CD14-positive monocyte (primary cell): ENCODE measurements at regions not wholly inside any gene's neighbourhood (a gene's known extent, or its start where the extent isn't known, plus 50 kb on each side); places are given as distances from the start of the nearest gene placed in this dataset.

Source experiments
- DNase-seq, 3 donors: peaks; one replicate each; pipeline ENCODE4 v3.0.0-alpha.2; 2011 to 2022
- H2AFZ ChIP-seq: 2 replicates; pipeline ENCODE4 v1.6.0; 2012; ENCODE audit warnings: mild to moderate bottlenecking, low read depth, low read length, inconsistent platforms; ENCODE audit not compliant: insufficient read depth, poor library complexity, severe bottlenecking
- H3K27ac ChIP-seq, 2 donors: 1 replicate in 1 of 2; 2 replicates in 1 of 2; pipeline ENCODE4 v1.5.1; 2012 to 2013; ENCODE audit warnings: low read length in 2 of 2, control low read depth in 1 of 2, inconsistent platforms in 1 of 2, low read depth in 1 of 2, mild to moderate bottlenecking in 1 of 2
- H3K27me3 ChIP-seq, 2 donors: one replicate each; pipeline versions ENCODE4 v1.6.0 to v1.6.1; 2011 to 2013; ENCODE audit warnings: low read length in 2 of 2; ENCODE audit not compliant: control insufficient read depth in 2 of 2, insufficient read depth in 2 of 2
- H3K36me3 ChIP-seq, 2 donors: replicated peaks in 1 of 2; 1 replicate in 1 of 2; 2 replicates in 1 of 2; pipeline versions ENCODE4 v1.5.1 to v1.6.1; 2012 to 2013; ENCODE audit warnings: low read length in 2 of 2, control low read depth in 1 of 2, inconsistent platforms in 1 of 2, mild to moderate bottlenecking in 1 of 2; ENCODE audit not compliant: insufficient read depth in 2 of 2, control insufficient read depth in 1 of 2
- H3K4me1 ChIP-seq, 2 donors: 1 replicate in 1 of 2; 2 replicates in 1 of 2; pipeline versions ENCODE4 v1.5.1 to v1.6.1; 2012 to 2013; ENCODE audit warnings: low read length in 2 of 2, control low read depth in 1 of 2, inconsistent platforms in 1 of 2, mild to moderate bottlenecking in 1 of 2, moderate library complexity in 1 of 2; ENCODE audit not compliant: insufficient read depth in 2 of 2, control insufficient read depth in 1 of 2
- H3K4me2 ChIP-seq: replicated peaks from 2 replicates; pipeline ENCODE3; 2012; ENCODE audit warnings: low read length, moderate library complexity, mild to moderate bottlenecking; ENCODE audit not compliant: poor library complexity, severe bottlenecking; ENCODE audit errors: extremely low read depth
- H3K4me3 ChIP-seq, 3 experiments: fragments of 200-600 bp in 1 of 3; sonication (generic) in 1 of 3; replicated peaks in 1 of 3; 1 replicate in 2 of 3; 2 replicates in 1 of 3; pipeline ENCODE4 v1.5.1; 2011 to 2013; ENCODE audit warnings: low read length in 3 of 3, mild to moderate bottlenecking in 3 of 3, control low read depth in 2 of 3, low read depth in 2 of 3, inconsistent platforms in 1 of 3, moderate library complexity in 1 of 3
- H3K79me2 ChIP-seq: 2 replicates; pipeline ENCODE4 v1.6.0; 2012; ENCODE audit warnings: mild to moderate bottlenecking, control low read depth, inconsistent platforms, low read length, moderate library complexity; ENCODE audit not compliant: insufficient read depth
- H3K9ac ChIP-seq: 2 replicates; pipeline ENCODE4 v1.6.0; 2017; ENCODE audit warnings: low read length, mild to moderate bottlenecking; ENCODE audit not compliant: insufficient read depth, poor library complexity, severe bottlenecking
- H3K9me3 ChIP-seq, 2 donors: replicated peaks in 1 of 2; 1 replicate in 1 of 2; 2 replicates in 1 of 2; pipeline versions ENCODE4 v1.5.1 to v1.6.1; 2012 to 2013; ENCODE audit warnings: low read length in 2 of 2, control low read depth in 1 of 2; ENCODE audit not compliant: control insufficient read depth in 1 of 2, insufficient read depth in 1 of 2
- H4K20me1 ChIP-seq: 2 replicates; pipeline ENCODE4 v1.6.0; 2012; ENCODE audit warnings: mild to moderate bottlenecking, low read length, control low read depth, moderate library complexity; ENCODE audit not compliant: insufficient read depth
- H3K27ac Mint-ChIP-seq, 7 donors: one replicate each; pipeline ENCODE4 v1.8.0; 2020; ENCODE audit warnings: mild to moderate bottlenecking in 7 of 7, mixed read lengths in 7 of 7, moderate library complexity in 6 of 7, inconsistent platforms in 2 of 7
- H3K27me3 Mint-ChIP-seq, 3 donors: one replicate each; pipeline ENCODE4 v1.8.0; 2021 to 2022; ENCODE audit warnings: low read depth in 3 of 3, mild to moderate bottlenecking in 3 of 3, mixed read lengths in 3 of 3, moderate library complexity in 3 of 3, inconsistent platforms in 1 of 3
- H3K36me3 Mint-ChIP-seq, 2 donors: one replicate each; pipeline ENCODE4 v1.8.0; 2020; ENCODE audit warnings: mixed read lengths in 2 of 2, inconsistent platforms in 1 of 2, mild to moderate bottlenecking in 1 of 2
- H3K4me1 Mint-ChIP-seq: one replicate; pipeline ENCODE4 v1.8.0; 2020; ENCODE audit warnings: mild to moderate bottlenecking, mixed read lengths
- H3K4me3 Mint-ChIP-seq, 2 donors: one replicate each; pipeline ENCODE4 v1.8.0; 2020; ENCODE audit warnings: mild to moderate bottlenecking in 2 of 2, mixed read lengths in 2 of 2, moderate library complexity in 1 of 2
- H3K9me3 Mint-ChIP-seq, 7 donors: one replicate each; pipeline ENCODE4 v1.8.0; 2020 to 2022; ENCODE audit warnings: mixed read lengths in 7 of 7, mild to moderate bottlenecking in 6 of 7, moderate library complexity in 6 of 7, inconsistent platforms in 2 of 7
- CTCF ChIP-seq: fragments of 200-600 bp; IDR thresholded peaks from one replicate; pipeline ENCODE4 v1.8.0; 2022; ENCODE audit warnings: antibody characterized with exemption, mild to moderate bottlenecking
- WGBS: methylation state at CpG from one replicate; pipeline ENCODE4 v1.1.5; 2013; ENCODE audit warnings: missing lambda C conversion rate; ENCODE audit not compliant: insufficient coverage; 5-methylcytosine and 5-hydroxymethylcytosine counted together
- intact Hi-C, 2 donors: fragments of 100-400 bp; cut with micrococcal nuclease; formaldehyde crosslinking; loops; one replicate each; pipeline versions ENCODE4 v1.15.0 to v1.15.1; 2023

- no peaks in the 10 kb centered on the region for H4K20me1 ChIP-seq
- no peaks in the 10 kb centered on the region for H3K9me3 ChIP-seq
- WGBS = no CpG with 5 or more reads among the region's 1 CpG
- no peak overlapping the region for H3K4me3 ChIP-seq
- no peaks in the 10 kb centered on the region for H3K4me1 ChIP-seq
- no peaks in the 10 kb centered on the region for H3K79me2 ChIP-seq
- Mint-ChIP-seq H3K27ac (no peak overlapping the region), H3K36me3 (no peaks in the 10 kb centered on the region), H3K27me3 (no peaks in the 10 kb centered on the region), H3K4me3 (no peak overlapping the region), H3K9me3 (peaks cover 0 to 3% (median 0%) of the 10 kb centered on the region in 7 donors), H3K4me1 (no peaks in the 10 kb centered on the region)
- H3K27ac ChIP-seq = no peak overlapping the region
- H3K4me2 ChIP-seq = no peak overlapping the region
- H3K27me3 ChIP-seq = no peaks in the 10 kb centered on the region
- no peak overlapping the region for H2AFZ ChIP-seq
- H3K9ac ChIP-seq = no peak overlapping the region
- no peak for TF ChIP-seq CTCF
- no peaks in the 10 kb centered on the region for H3K36me3 ChIP-seq
- DNase-seq = no peak
- intact Hi-C loops = no loop called here
Observed at GRCh38 chr3:168524129-168524528, 428.4 kb upstream of the GOLIM4 start.

GRCh38 chr3:168517249-168518071 is 421.7 kb upstream of the GOLIM4 start:
- no peaks in the 10 kb centered on the region for H3K27me3 ChIP-seq
- Mint-ChIP-seq H3K27me3 (no peaks in the 10 kb centered on the region), H3K9me3 (peaks cover 0 to 3% (median 0%) of the 10 kb centered on the region in 7 donors), H3K36me3 (no peaks in the 10 kb centered on the region), H3K27ac (peak overlapping the region in 1 of 7 donors; percentile 31), H3K4me3 (no peak overlapping the region), H3K4me1 (no peaks in the 10 kb centered on the region)
- H2AFZ ChIP-seq = no peak overlapping the region
- no peak overlapping the region for H3K4me3 ChIP-seq
- intact Hi-C loops = no loop called here
- 96% methylated on average over 5 of the region's 14 CpGs for WGBS
- no peak overlapping the region for H3K4me2 ChIP-seq
- no peaks in the 10 kb centered on the region for H3K36me3 ChIP-seq
- H4K20me1 ChIP-seq = no peaks in the 10 kb centered on the region
- no peak for DNase-seq
- H3K9me3 ChIP-seq = no peaks in the 10 kb centered on the region
- TF ChIP-seq CTCF = no peak
- H3K27ac ChIP-seq = no peak overlapping the region
- H3K79me2 ChIP-seq = no peaks in the 10 kb centered on the region
- H3K9ac ChIP-seq = no peak overlapping the region
- H3K4me1 ChIP-seq = no peaks in the 10 kb centered on the region
